Liver (tissue), 8 donors: ENCODE measurements at regions not wholly inside any gene's neighbourhood (a gene's known extent, or its start where the extent isn't known, plus 50 kb on each side); places are given as distances from the start of the nearest gene placed in this dataset.

Experiments used
- DNase-seq: peaks from one replicate; pipeline ENCODE4 v3.0.0-alpha.2; 2017; ENCODE audit warnings: low spot score
- H3K27ac ChIP-seq, 2 donors: one replicate each; pipeline ENCODE4 v1.7.0; 2013; ENCODE audit warnings: inconsistent platforms in 2 of 2, low read length in 2 of 2, control low read depth in 1 of 2, low read depth in 1 of 2, mild to moderate bottlenecking in 1 of 2
- H3K27me3 ChIP-seq, 4 donors: one replicate each; pipeline versions ENCODE4 v1.6.1 to v1.7.0; 2013; ENCODE audit warnings: low read length in 3 of 4, inconsistent platforms in 1 of 4, mild to moderate bottlenecking in 1 of 4, moderate library complexity in 1 of 4; ENCODE audit not compliant: control insufficient read depth in 4 of 4, insufficient read depth in 4 of 4
- H3K36me3 ChIP-seq, 4 donors: one replicate each; pipeline versions ENCODE4 v1.6.1 to v1.7.0; 2013; ENCODE audit warnings: low read length in 3 of 4, mild to moderate bottlenecking in 3 of 4, low read depth in 1 of 4, moderate library complexity in 1 of 4; ENCODE audit not compliant: control insufficient read depth in 4 of 4, insufficient read depth in 3 of 4
- H3K4me1 ChIP-seq, 4 donors: one replicate each; pipeline versions ENCODE4 v1.6.1 to v1.7.0; 2013; ENCODE audit warnings: low read length in 3 of 4, mild to moderate bottlenecking in 3 of 4, moderate library complexity in 1 of 4; ENCODE audit not compliant: control insufficient read depth in 4 of 4, insufficient read depth in 4 of 4
- H3K4me3 ChIP-seq, 3 donors: one replicate each; pipeline versions ENCODE4 v1.6.1 to v1.7.0; 2013; ENCODE audit warnings: low read length in 3 of 3, control low read depth in 1 of 3, low read depth in 1 of 3, mild to moderate bottlenecking in 1 of 3
- H3K9ac ChIP-seq, 2 donors: one replicate each; pipeline ENCODE4 v1.7.0; 2013; ENCODE audit warnings: low read length in 2 of 2, mild to moderate bottlenecking in 2 of 2, moderate library complexity in 2 of 2, control low read depth in 1 of 2, low read depth in 1 of 2
- H3K9me3 ChIP-seq, 4 donors: one replicate each; pipeline versions ENCODE4 v1.6.1 to v1.7.0; 2013; ENCODE audit warnings: low read length in 3 of 4; ENCODE audit not compliant: control insufficient read depth in 4 of 4
- CTCF ChIP-seq: fragments of 150-350 bp; IDR thresholded peaks from 2 replicates; pipeline ENCODE4 v1.5.1; 2017; ENCODE audit warnings: improper control_type of control experiment, low read depth, low read length; ENCODE audit not compliant: missing input control
- EGR1 ChIP-seq, 2 donors: IDR thresholded peaks; 2 replicates each; pipeline ENCODE4 v1.6.1; 2016 to 2018; ENCODE audit warnings: antibody characterized with exemption in 2 of 2, low read depth in 2 of 2
- FOXA1 ChIP-seq: IDR thresholded peaks from 2 replicates; pipeline ENCODE4 v1.6.1; 2016; ENCODE audit warnings: antibody characterized with exemption
- FOXA2 ChIP-seq: IDR thresholded peaks from 2 replicates; pipeline ENCODE4 v1.6.1; 2016; ENCODE audit warnings: antibody characterized with exemption
- GABPA ChIP-seq, 2 donors: IDR thresholded peaks in 1 of 2; conservative IDR thresholded peaks in 1 of 2; 2 replicates each; pipeline ENCODE4 v1.6.1; 2016; ENCODE audit warnings: antibody characterized with exemption in 2 of 2, mild to moderate bottlenecking in 1 of 2, moderate library complexity in 1 of 2
- HNF4A ChIP-seq, 2 donors: conservative IDR thresholded peaks; 2 replicates each; pipeline ENCODE4 v1.6.1; 2016; ENCODE audit warnings: antibody characterized with exemption in 2 of 2, mild to moderate bottlenecking in 2 of 2
- HNF4G ChIP-seq: IDR thresholded peaks from 2 replicates; pipeline ENCODE4 v1.6.1; 2016; ENCODE audit warnings: antibody characterized with exemption
- JUND ChIP-seq, 2 donors: IDR thresholded peaks; 2 replicates each; pipeline ENCODE4 v1.6.1; 2016; ENCODE audit warnings: antibody characterized with exemption in 2 of 2
- RAD21 ChIP-seq, 2 donors: IDR thresholded peaks; 2 replicates each; pipeline ENCODE4 v1.6.1; 2016; ENCODE audit warnings: antibody characterized with exemption in 2 of 2, mild to moderate bottlenecking in 2 of 2
- RXRA ChIP-seq, 2 donors: IDR thresholded peaks; 2 replicates each; pipeline ENCODE4 v1.6.1; 2017 to 2018; ENCODE audit warnings: antibody characterized with exemption in 2 of 2, mild to moderate bottlenecking in 1 of 2
- SP1 ChIP-seq: IDR thresholded peaks from 2 replicates; pipeline ENCODE4 v1.6.1; 2018; ENCODE audit warnings: antibody characterized with exemption, mild to moderate bottlenecking
- YY1 ChIP-seq: IDR thresholded peaks from 2 replicates; pipeline ENCODE4 v1.6.1; 2016; ENCODE audit warnings: antibody characterized with exemption, mild to moderate bottlenecking
- WGBS: extraction: QIAGEN DNeasy Blood & Tissue Kit; methylation state at CpG from one replicate; pipeline ENCODE4 v1.1.7; 2013; 5-methylcytosine and 5-hydroxymethylcytosine counted together
- TF ChIP-seq, protein P1 (sequence below): IDR thresholded peaks from 2 replicates; pipeline ENCODE4 v1.6.1; 2016; ENCODE audit warnings: antibody characterized with exemption
- TF ChIP-seq, protein P2 (sequence below): IDR thresholded peaks from 2 replicates; pipeline ENCODE4 v1.6.1; 2016; ENCODE audit warnings: antibody characterized with exemption
- TF ChIP-seq, protein P3 (sequence below): IDR thresholded peaks from 2 replicates; pipeline ENCODE4 v1.6.1; 2016; ENCODE audit warnings: antibody characterized with exemption
- TF ChIP-seq, protein P4 (sequence below): IDR thresholded peaks from 2 replicates; pipeline ENCODE4 v1.6.1; 2016; ENCODE audit warnings: antibody characterized with exemption, mild to moderate bottlenecking
- donor health status: healthy.
- donor health status: healthy.
- donor health status: healthy.
- donor health status: healthy.
- donor health status: healthy.

DNA sequence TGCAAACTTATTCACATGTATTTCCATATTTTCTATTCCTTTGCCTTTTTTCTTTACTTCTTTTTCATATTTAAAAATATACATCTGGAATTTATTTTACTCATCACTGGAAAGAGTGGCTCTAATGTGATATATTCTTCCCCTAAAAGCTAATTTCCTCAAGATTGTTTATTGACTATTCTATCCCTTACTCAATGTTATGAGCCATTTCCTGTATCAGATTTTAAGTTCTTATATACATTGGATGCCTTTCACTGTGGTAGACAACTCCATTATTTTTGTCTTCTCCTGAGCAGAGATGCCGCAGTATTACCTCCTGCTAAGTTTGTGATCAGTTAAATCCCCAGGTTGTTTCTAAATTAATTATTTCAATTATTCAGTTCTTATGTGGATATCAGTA is 418.4 kb upstream of the JAG1 start:
- Histone ChIP-seq H3K9ac (no peak overlapping the region), H3K27me3 (peaks cover 0 to 4% (median 0%) of the 10 kb centered on the region in 4 donors), H3K4me1 (no peaks in the 10 kb centered on the region), H3K27ac (no peak overlapping the region), H3K36me3 (no peaks in the 10 kb centered on the region), H3K9me3 (no peaks in the 10 kb centered on the region), H3K4me3 (no peak overlapping the region)
- no peak for DNase-seq
- WGBS = 99% methylated on average over 1 of the region's 1 CpG
- TF ChIP-seq, protein P1, sequence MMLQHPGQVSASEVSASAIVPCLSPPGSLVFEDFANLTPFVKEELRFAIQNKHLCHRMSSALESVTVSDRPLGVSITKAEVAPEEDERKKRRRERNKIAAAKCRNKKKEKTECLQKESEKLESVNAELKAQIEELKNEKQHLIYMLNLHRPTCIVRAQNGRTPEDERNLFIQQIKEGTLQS = no peak
- TF ChIP-seq, protein P2, sequence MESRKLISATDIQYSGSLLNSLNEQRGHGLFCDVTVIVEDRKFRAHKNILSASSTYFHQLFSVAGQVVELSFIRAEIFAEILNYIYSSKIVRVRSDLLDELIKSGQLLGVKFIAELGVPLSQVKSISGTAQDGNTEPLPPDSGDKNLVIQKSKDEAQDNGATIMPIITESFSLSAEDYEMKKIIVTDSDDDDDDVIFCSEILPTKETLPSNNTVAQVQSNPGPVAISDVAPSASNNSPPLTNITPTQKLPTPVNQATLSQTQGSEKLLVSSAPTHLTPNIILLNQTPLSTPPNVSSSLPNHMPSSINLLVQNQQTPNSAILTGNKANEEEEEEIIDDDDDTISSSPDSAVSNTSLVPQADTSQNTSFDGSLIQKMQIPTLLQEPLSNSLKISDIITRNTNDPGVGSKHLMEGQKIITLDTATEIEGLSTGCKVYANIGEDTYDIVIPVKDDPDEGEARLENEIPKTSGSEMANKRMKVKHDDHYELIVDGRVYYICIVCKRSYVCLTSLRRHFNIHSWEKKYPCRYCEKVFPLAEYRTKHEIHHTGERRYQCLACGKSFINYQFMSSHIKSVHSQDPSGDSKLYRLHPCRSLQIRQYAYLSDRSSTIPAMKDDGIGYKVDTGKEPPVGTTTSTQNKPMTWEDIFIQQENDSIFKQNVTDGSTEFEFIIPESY = no peak
- TF ChIP-seq RXRA (IDR thresholded peaks at IDR 0.05) = no peak
- TF ChIP-seq CTCF = no peak
- TF ChIP-seq JUND (IDR thresholded peaks at IDR 0.05) = no peak
- TF ChIP-seq RAD21 (IDR thresholded peaks at IDR 0.05) = no peak
- TF ChIP-seq YY1 = no peak

DNA sequence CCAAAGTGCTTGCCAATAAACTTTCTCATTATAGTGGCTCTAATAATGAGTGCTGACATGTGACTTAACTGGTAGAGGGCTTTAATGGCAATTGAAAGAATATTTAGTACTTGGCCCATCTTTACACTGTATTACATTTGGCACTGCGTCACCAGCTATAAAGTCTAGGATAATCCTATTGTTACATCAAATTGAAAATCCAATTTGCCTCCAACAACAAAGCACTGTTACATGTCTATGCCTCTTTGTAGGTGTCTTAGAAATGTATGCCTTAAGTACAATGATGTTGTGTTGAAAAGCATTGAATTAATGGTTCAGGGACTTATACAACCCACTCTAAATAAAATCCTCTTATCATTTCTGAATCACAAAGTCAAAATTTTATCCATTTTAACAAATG is 420.4 kb upstream of the JAG1 start:
- DNase-seq = no peak
- 95% methylated on average over 1 of the region's 1 CpG for WGBS
- Histone ChIP-seq H3K27ac (no peak overlapping the region), H3K4me1 (no peaks in the 10 kb centered on the region), H3K4me3 (no peak overlapping the region), H3K27me3 (peaks cover 0 to 4% (median 0%) of the 10 kb centered on the region in 4 donors), H3K36me3 (no peaks in the 10 kb centered on the region), H3K9ac (no peak overlapping the region), H3K9me3 (no peaks in the 10 kb centered on the region)
- no peak for TF ChIP-seq HNF4A (conservative IDR thresholded peaks at IDR 0.05)
- no peak for TF ChIP-seq EGR1 (IDR thresholded peaks at IDR 0.05; ENCODE audit: low read depth in 2 of 2)
- no peak for TF ChIP-seq JUND (IDR thresholded peaks at IDR 0.05)
- TF ChIP-seq, protein P3, sequence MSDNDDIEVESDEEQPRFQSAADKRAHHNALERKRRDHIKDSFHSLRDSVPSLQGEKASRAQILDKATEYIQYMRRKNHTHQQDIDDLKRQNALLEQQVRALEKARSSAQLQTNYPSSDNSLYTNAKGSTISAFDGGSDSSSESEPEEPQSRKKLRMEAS = no peak
- TF ChIP-seq SP1 = no peak
- TF ChIP-seq RXRA (IDR thresholded peaks at IDR 0.05) = no peak
- TF ChIP-seq FOXA1 = no peak
- no peak for TF ChIP-seq YY1
- TF ChIP-seq, protein P1 = no peak
- TF ChIP-seq, protein P4, sequence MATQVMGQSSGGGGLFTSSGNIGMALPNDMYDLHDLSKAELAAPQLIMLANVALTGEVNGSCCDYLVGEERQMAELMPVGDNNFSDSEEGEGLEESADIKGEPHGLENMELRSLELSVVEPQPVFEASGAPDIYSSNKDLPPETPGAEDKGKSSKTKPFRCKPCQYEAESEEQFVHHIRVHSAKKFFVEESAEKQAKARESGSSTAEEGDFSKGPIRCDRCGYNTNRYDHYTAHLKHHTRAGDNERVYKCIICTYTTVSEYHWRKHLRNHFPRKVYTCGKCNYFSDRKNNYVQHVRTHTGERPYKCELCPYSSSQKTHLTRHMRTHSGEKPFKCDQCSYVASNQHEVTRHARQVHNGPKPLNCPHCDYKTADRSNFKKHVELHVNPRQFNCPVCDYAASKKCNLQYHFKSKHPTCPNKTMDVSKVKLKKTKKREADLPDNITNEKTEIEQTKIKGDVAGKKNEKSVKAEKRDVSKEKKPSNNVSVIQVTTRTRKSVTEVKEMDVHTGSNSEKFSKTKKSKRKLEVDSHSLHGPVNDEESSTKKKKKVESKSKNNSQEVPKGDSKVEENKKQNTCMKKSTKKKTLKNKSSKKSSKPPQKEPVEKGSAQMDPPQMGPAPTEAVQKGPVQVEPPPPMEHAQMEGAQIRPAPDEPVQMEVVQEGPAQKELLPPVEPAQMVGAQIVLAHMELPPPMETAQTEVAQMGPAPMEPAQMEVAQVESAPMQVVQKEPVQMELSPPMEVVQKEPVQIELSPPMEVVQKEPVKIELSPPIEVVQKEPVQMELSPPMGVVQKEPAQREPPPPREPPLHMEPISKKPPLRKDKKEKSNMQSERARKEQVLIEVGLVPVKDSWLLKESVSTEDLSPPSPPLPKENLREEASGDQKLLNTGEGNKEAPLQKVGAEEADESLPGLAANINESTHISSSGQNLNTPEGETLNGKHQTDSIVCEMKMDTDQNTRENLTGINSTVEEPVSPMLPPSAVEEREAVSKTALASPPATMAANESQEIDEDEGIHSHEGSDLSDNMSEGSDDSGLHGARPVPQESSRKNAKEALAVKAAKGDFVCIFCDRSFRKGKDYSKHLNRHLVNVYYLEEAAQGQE = no peak
- no peak for TF ChIP-seq HNF4G
- TF ChIP-seq, protein P2 = no peak
- no peak for TF ChIP-seq RAD21 (IDR thresholded peaks at IDR 0.05)
- TF ChIP-seq CTCF = no peak
- TF ChIP-seq GABPA (IDR thresholded peaks at IDR 0.05 in 1 of 2, conservative IDR thresholded peaks at IDR 0.05 in 1 of 2) = no peak
- no peak for TF ChIP-seq FOXA2
